Neuron (in vitro differentiated cells): ENCODE measurements at regions not wholly inside any gene's neighbourhood (a gene's known extent, or its start where the extent isn't known, plus 50 kb on each side); places are given as distances from the start of the nearest gene placed in this dataset.
A peak's percentile ranks its signal among the peaks of the same experiment; 100 is the strongest.

Source experiments
- H2AFZ ChIP-seq: one replicate; pipeline ENCODE4 v1.6.1; 2013; ENCODE audit warnings: low read depth, mild to moderate bottlenecking, inconsistent platforms, low read length, moderate library complexity
- H3K27me3 ChIP-seq: one replicate; pipeline ENCODE4 v1.6.1; 2013; ENCODE audit warnings: low read length; ENCODE audit not compliant: insufficient read depth
- H3K36me3 ChIP-seq: one replicate; pipeline ENCODE4 v1.6.1; 2013; ENCODE audit warnings: low read length; ENCODE audit not compliant: insufficient read depth
- H3K4me1 ChIP-seq: one replicate; pipeline ENCODE4 v1.6.1; 2013; ENCODE audit warnings: low read length; ENCODE audit not compliant: insufficient read depth
- H3K4me3 ChIP-seq: 2 replicates; pipeline ENCODE4 v1.5.1; 2013; ENCODE audit warnings: mild to moderate bottlenecking, low read length, moderate library complexity
- H3K9me3 ChIP-seq: one replicate; pipeline ENCODE4 v1.6.1; 2013; ENCODE audit warnings: low read length

DNA sequence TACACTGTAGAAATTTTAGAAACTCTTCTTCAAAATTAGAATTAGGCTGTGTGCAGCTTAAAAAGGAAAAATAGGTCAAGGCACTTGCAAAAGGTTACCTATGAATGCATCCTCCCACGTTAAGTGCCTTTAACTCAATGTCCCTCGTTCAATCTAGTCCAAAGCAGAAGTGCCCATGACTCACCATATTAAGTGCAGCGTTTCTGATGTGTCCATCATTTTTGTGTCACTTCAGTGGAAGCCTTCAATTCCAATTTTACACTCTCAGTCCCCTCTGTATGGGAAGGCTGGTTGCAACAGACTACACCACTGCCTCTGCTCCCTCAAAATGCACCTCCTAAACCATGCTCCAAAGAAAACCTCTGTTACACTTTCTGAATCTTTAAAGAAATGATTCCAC, 53.4 kb downstream of the FOXB1 start:
- Histone ChIP-seq H2AFZ (no peak overlapping the region), H3K4me1 (no peaks in the 10 kb centered on the region), H3K36me3 (no peaks in the 10 kb centered on the region), H3K9me3 (peaks cover 2% of the 10 kb centered on the region), H3K4me3 (no peak overlapping the region), H3K27me3 (no peaks in the 10 kb centered on the region)

GRCh38 chr15:60059186-60059585, 55.1 kb downstream of the FOXB1 start:
- H3K9me3 ChIP-seq, result peaks cover 5% of the 10 kb centered on the region
- H3K27me3 ChIP-seq, result no peaks in the 10 kb centered on the region
- H2AFZ ChIP-seq, result no peak overlapping the region
- H3K36me3 ChIP-seq, result no peaks in the 10 kb centered on the region
- H3K4me3 ChIP-seq, result no peak overlapping the region
- no peaks in the 10 kb centered on the region for H3K4me1 ChIP-seq

DNA sequence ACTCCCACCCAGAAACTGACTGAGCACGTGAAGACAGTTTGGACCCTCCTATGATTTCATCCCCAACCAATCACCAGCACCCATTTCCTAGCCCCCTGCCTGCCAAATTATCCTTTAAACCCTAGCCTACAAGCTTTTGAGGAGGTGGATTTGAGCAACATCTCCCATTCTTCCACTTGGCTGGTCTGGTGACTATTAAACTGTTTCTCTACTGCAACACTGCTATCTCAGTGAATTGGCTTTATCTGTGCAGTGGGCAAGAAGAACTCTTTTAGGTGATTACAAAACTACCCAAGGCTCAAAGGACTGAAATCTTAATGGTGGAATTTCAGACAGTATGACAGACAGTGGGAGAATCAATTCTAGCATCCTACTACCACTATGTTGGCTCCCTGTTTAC, 57.6 kb downstream of the FOXB1 start:
- no peaks in the 10 kb centered on the region for H3K36me3 ChIP-seq
- H2AFZ ChIP-seq, result no peak overlapping the region
- no peak overlapping the region for H3K4me3 ChIP-seq
- H3K27me3 ChIP-seq, result no peaks in the 10 kb centered on the region
- peaks cover 5% of the 10 kb centered on the region for H3K9me3 ChIP-seq
- H3K4me1 ChIP-seq, result no peaks in the 10 kb centered on the region

GRCh38 chr15:60062826-60063225, 58.7 kb downstream of the FOXB1 start:
- H3K36me3 ChIP-seq, result no peaks in the 10 kb centered on the region
- H3K4me3 ChIP-seq, result no peak overlapping the region
- peaks cover 5% of the 10 kb centered on the region for H3K9me3 ChIP-seq
- no peak overlapping the region for H2AFZ ChIP-seq
- H3K27me3 ChIP-seq, result no peaks in the 10 kb centered on the region
- H3K4me1 ChIP-seq, result no peaks in the 10 kb centered on the region

DNA sequence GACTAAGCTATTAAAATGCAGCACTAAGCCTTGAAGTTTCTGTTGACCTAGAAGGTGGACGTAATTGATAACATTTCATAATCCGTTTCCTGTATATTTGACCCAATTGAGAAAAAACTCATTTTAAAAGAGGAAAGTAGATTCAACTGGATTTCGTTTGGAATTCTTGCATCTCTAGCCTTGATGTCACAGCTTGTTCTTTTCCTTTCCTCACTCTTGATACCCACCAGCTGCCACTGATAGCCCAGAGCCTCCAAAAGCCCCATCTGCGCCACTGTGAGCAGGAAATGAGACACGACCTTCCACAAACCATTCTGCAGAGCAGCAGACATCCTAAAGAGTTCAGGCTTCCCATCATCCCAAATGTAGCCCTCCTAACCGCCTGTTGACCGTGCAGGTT, 61.8 kb downstream of the FOXB1 start:
- H3K9me3 ChIP-seq, result peaks cover 5% of the 10 kb centered on the region
- no peak overlapping the region for H2AFZ ChIP-seq
- no peaks in the 10 kb centered on the region for H3K27me3 ChIP-seq
- H3K36me3 ChIP-seq, result no peaks in the 10 kb centered on the region
- no peak overlapping the region for H3K4me3 ChIP-seq
- peaks cover 2% of the 10 kb centered on the region for H3K4me1 ChIP-seq

- peaks cover 33% of the 10 kb centered on the region for H3K4me1 ChIP-seq
- H3K36me3 ChIP-seq, result no peaks in the 10 kb centered on the region
- H3K27me3 ChIP-seq, result no peaks in the 10 kb centered on the region
- H2AFZ ChIP-seq, result no peak overlapping the region
- H3K4me3 ChIP-seq, result no peak overlapping the region
- no peaks in the 10 kb centered on the region for H3K9me3 ChIP-seq
Measured at GRCh38 chr15:60070838-60071493, 66.9 kb downstream of the FOXB1 start.

DNA sequence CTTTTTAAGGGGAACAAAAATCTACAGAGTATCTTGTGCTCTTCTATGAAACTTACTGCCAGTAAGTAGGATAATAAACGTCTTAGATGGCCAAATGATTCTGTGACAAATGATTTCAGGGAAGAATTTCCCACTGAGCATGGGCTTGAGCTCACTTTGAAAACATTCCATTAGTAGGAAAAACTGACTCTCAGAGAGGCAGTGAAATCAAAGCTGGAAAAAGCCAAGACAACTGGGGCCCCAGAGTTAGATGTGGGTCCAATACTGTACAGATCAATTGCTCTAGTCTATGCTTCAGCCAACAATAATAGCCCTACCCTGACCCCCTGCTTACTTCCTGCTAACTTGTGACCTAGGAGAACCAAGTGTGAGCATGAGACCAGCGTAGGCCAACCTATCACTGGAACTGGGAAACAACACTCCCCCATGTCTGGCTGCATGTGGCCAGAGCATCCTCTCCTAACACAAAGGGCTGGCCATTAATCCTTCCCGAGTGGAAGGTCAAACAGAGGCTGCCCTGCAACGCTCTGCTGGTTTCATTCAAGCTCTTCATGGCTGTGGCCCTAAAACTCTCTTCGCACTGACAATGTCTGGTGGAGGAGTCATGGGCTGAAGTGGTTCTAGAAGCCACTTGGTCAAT, 68.8 kb downstream of the FOXB1 start:
- no peaks in the 10 kb centered on the region for H3K36me3 ChIP-seq
- no peaks in the 10 kb centered on the region for H3K27me3 ChIP-seq
- H3K4me3 ChIP-seq, result no peak overlapping the region
- H3K4me1 ChIP-seq, result peaks cover 53% of the 10 kb centered on the region
- no peak overlapping the region for H2AFZ ChIP-seq
- H3K9me3 ChIP-seq, result no peaks in the 10 kb centered on the region

DNA sequence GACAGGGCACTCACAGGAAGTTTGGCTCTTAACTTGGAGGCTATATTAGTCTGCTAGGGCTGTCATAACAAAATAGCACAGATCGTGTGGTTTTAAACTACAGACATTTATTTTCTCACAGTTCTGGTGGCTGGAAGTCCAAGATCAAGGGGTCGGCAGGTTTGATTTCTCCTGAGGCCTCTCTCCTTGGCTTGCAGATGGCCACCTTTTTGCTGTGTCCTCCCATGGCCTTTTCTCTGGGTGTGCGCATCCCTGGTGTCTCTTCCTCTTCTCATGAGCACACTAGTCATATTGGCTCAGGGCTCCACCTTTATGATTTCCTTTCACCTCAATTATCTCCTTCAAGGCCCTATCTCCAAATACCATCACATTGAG, 69.3 kb downstream of the FOXB1 start:
- Histone ChIP-seq H3K27me3 (no peaks in the 10 kb centered on the region), H3K4me3 (no peak overlapping the region), H2AFZ (no peak overlapping the region), H3K9me3 (no peaks in the 10 kb centered on the region), H3K4me1 (peaks cover 58% of the 10 kb centered on the region), H3K36me3 (no peaks in the 10 kb centered on the region)

DNA sequence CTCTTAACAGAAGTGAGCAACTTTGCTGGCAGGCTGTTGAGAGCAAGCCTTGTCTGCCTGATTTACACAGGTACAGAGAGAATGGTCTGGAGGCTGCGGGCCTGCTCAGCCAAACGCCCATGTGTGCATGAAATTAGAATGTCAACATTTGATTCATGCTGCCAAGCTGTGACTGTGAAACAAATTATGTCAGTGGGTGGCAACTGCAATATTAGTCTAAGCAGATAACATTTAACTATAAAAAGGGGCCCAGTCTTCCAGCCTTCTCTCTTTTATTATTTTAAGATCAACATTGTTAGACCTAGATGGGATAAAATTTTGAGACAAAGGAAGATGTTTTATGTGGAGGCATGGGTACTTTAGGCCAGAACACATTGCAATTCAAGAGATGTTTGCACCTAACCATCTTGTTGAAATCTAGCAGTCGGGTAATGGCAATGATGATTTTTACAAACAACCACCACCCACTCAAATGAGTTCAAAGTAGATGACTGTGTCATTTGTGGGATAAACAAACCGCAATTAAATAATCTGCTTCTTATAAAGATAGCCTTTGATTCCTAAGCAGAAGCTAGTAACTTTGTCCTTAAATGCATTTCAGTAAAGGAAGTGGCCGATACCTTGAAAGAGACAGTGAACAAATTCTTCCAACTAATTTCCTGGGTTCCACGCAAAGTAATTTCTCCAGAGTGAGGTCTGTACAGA, 70.2 kb downstream of the FOXB1 start:
- H3K27me3 ChIP-seq, result no peaks in the 10 kb centered on the region
- no peaks in the 10 kb centered on the region for H3K36me3 ChIP-seq
- H3K4me3 ChIP-seq, result no peak overlapping the region
- peaks cover 67% of the 10 kb centered on the region for H3K4me1 ChIP-seq
- no peak overlapping the region for H2AFZ ChIP-seq
- no peaks in the 10 kb centered on the region for H3K9me3 ChIP-seq

DNA sequence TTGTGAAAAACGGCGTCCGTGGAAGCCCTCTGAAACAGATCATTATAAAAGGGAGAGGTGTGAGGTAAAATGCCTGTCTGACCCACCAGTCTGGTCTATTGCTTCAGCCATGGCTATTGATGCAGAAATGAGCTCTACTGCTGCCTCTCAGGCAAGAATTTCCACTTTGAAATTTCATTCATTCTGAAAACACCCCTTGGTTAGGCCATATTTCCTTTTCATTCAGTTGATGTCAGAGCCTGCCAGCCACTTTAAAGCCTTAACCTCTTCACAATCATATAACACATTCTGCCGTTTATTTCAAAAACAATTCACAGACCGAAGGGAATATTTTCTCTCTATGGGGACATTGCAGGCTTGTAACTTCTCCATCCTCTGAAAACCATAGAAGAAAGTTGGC, 71.9 kb downstream of the FOXB1 start:
- H3K36me3 ChIP-seq, result no peaks in the 10 kb centered on the region
- H3K27me3 ChIP-seq, result no peaks in the 10 kb centered on the region
- H2AFZ ChIP-seq, result no peak overlapping the region
- no peaks in the 10 kb centered on the region for H3K9me3 ChIP-seq
- H3K4me3 ChIP-seq, result peak overlapping the region; percentile 7
- H3K4me1 ChIP-seq, result peaks cover 66% of the 10 kb centered on the region

DNA sequence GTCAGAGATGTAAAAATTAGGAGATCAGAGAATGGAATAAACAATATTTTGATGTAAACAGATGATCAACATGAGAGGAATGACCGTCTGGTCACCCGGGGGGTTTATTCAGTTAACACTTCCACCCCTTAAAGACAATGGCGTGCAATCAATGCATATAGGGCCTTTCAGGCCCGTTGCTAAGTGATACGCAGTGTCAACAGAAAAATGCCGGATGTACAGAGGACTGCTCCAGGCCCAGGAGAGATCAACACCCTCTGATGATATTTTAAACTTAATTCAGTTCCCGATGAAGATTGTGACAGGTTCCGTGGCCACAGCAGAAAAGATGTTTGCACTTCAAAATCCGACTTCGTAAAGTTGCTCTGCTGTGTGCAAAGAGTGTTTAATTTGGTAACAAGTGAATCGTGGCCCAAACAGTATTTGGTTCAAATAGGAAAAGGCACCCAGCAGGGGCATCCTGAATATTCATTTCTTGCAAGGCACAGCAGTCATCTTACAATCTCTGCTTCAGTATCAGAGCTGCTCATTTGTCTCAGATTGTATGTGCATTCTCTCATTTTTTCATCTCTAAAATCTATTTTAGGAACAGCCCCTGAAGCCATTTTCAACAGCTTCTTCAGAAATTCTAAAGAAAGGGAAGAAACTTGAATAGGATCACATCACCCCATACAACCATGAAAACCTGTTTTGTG, 72.6 kb downstream of the FOXB1 start:
- H3K4me1 ChIP-seq, result peaks cover 61% of the 10 kb centered on the region
- H2AFZ ChIP-seq, result no peak overlapping the region
- H3K4me3 ChIP-seq, result peak overlapping the region; percentile 7
- no peaks in the 10 kb centered on the region for H3K9me3 ChIP-seq
- no peaks in the 10 kb centered on the region for H3K27me3 ChIP-seq
- H3K36me3 ChIP-seq, result no peaks in the 10 kb centered on the region

GRCh38 chr15:60077581-60078359, 73.7 kb downstream of the FOXB1 start:
- Histone ChIP-seq H3K27me3 (no peaks in the 10 kb centered on the region), H3K9me3 (no peaks in the 10 kb centered on the region), H3K36me3 (no peaks in the 10 kb centered on the region), H2AFZ (peak overlapping the region; percentile 32), H3K4me1 (peaks cover 57% of the 10 kb centered on the region), H3K4me3 (peak overlapping the region; percentile 7)
